NCI-H1436 treated with DMSO at 0.1 percent for 48 hours (cell line): ENCODE measurements at regions not wholly inside any gene's neighbourhood (a gene's known extent, or its start where the extent isn't known, plus 50 kb on each side); places are given as distances from the start of the nearest gene placed in this dataset.
A peak's percentile ranks its signal among the peaks of the same experiment; 100 is the strongest.
"Not testable (repeated sequence)": the region's sequence is repeated elsewhere in the genome, so short reads cannot be mapped to it uniquely, and the experiment has no call there.

ENCODE experiments used
- DNase-seq: peaks from one replicate; lab custom pipeline; 2025; lab: John Stamatoyannopoulos, UW

DNA sequence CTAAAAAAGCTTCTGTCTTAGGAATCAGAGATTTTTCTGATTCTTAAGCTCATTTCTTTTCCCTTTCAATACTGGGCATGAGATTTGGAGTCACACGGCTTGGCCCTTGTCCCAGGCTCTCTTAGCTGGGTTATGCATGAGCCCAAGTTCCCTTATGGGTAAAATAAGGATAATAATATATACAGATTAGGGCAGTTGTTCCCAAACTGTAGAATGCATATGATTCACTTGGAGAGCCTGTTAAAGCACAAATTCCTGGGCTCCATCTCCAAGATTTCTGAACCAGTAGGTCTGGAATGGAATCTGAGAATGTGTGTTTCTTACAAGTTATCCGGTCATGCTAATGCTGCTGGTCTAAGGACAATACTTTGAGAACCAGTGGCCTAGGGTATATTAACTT, 154.0 kb downstream of the REEP3 start:
- no peak for DNase-seq

DNA sequence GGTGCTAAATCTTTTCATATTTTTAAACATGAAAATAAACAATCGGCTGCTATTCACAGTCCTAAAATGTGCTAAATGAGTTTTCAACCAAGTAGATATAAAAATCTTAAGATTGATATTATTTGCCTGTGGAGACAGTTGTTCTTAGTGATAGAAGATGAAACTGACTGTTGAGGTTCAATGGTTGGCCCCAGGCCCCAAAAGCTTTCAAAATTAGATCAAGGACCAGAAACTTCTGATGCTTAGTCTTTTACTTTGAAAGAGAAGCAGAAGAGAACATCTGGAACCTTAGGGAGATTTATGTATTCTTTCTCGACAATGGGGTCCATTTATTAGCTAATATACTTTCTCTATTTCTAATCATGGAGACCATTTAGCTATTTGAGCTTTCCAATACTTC, 155.8 kb downstream of the REEP3 start:
- DNase-seq = no peak

DNA sequence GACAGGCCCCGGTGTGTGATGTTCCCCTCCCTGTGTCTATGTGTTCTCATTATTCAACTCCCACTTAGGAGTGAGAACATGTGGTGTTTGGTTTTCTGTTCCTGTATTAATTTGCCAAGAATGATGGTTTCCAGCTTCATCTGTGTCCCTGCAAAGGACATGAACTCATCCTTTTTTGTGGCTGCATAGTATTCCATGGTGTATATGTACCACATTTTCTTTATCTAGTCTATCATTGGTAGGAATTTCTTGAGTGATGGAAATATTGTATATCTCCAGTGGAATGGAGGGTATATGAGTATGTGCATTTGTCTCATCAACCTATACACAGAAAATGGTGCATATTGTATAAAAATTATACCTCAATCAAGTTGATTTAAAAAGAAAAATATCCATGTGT, 159.3 kb downstream of the REEP3 start:
- not testable (repeated sequence) for DNase-seq

DNA sequence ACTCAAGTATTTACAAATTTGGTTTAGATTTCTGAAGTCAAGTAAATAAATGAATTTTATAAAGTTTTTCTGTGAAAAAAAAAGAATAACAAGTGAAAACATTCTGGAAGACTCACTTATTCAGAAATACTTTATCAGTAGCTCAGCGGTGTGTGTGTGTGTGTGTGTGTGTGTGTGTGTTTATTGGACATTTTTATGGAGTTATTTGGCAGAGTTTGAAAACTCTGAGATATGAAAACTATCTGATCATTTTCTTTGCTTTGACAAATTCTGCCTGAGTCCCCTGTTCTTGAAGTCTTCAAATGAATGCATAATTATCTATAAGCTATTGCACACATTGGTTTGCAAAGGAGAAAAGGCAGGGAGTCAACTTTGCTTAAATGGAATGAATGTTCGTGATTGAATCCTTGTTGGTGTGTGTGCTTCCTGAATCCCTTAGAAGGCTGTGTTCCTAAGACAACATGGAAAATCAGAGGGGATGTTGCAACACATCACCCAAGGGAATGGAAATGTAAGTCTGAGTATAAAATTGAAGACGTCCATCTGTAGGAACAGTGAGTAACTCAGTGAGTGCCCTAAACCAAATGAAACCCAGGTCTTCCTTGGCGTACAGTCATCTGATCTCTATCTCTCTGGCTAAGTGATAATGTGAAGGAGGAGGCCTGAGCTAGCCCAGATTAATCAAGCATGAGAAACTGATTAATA, 160.9 kb downstream of the REEP3 start:
- DNase-seq = no peak

DNA sequence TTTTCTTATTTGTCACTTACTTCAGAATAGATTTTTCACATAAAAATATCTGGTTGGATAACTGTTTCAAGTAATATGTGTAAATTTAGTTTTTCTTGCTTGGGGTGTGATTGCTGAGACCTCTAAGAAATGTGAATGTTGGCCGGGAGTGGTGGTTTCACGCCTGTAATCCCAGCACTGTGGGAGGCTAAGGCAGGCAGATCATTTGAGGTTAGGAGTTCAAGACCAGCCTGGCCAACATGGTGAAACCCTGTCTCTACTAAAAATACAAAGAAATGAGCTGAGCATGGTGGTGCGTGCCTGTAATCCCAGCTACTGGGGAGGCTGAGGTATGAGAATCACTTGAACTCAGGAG, 161.5 kb downstream of the REEP3 start:
- DNase-seq = not testable (repeated sequence)

GRCh38 chr10:63683223-63683622, 162.0 kb downstream of the REEP3 start:
- no peak for DNase-seq

DNA sequence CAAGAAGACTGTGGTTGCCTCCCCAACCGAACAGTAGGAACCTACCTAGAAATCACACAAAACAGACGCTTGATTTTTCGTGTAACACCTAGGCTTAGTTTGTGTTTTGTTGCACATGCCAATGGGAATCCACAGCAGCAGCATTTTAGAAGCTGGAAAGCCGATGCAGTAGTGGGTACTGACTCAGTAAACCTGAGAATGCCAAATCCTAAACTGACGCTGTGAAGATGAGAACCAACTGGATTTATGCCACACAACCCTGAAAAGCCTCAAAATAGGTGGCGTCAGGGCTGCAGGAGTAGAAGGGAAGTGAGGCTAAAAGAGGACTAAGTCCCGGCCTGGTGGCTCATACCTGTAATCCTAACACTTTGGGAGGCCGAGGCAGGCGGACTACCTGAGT, 162.5 kb downstream of the REEP3 start:
- no peak for DNase-seq

GRCh38 chr10:63684257-63684936, 163.2 kb downstream of the REEP3 start:
- DNase-seq = no peak

DNA sequence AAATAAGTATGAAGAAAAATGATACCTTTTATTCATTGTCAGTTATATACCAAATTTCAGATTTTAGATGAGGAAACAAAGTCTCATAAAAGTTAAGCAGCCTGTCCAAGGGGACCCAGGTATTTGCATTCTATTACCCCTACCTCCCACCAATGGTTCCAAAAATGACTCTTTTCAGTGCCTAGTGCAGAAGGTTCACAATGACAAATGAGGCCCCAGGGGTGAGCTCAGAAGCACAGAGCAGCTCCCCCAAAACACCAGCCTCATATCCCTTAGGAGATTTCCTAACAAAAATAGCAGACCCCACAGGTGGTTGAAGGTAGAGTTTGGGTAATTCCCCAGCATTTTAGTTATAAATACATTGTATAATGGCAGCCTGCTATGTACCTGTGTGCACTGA, 168.6 kb downstream of the REEP3 start:
- DNase-seq = no peak

DNA sequence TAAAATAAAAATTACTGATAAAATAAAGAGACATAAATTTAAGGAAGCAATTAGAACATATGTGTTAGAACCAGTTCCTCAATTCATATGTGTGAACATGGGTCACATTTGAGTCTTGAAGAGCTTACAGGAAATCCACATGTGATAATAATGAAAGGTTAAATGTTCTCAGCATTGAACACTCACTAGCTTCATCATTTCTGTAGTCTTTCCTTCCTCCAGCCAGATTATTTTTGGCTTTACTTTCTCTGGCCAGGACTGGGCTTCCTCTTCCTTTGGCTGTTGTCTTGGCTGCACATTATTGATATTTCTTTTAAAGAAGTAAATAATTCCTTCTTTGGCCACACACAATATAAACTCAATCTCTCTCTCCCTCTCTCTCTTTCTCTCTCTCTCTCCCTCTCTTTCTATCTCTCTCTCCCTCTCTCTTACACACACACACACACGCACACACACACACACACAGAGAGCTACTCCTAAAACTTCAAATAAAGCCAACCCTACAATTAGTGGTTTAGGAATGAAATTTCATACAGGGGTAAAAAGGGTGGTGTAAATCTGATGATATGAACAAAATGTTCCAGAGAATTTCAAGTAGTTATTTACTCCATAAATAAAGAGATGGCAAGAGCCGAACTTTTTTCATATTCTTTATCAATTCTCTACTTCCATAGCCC, 171.2 kb downstream of the REEP3 start:
- no peak for DNase-seq

GRCh38 chr10:63693021-63693420, 171.8 kb downstream of the REEP3 start:
- not testable (repeated sequence) for DNase-seq

GRCh38 chr10:63696205-63696604, 175.0 kb downstream of the REEP3 start:
- DNase-seq = no peak

DNA sequence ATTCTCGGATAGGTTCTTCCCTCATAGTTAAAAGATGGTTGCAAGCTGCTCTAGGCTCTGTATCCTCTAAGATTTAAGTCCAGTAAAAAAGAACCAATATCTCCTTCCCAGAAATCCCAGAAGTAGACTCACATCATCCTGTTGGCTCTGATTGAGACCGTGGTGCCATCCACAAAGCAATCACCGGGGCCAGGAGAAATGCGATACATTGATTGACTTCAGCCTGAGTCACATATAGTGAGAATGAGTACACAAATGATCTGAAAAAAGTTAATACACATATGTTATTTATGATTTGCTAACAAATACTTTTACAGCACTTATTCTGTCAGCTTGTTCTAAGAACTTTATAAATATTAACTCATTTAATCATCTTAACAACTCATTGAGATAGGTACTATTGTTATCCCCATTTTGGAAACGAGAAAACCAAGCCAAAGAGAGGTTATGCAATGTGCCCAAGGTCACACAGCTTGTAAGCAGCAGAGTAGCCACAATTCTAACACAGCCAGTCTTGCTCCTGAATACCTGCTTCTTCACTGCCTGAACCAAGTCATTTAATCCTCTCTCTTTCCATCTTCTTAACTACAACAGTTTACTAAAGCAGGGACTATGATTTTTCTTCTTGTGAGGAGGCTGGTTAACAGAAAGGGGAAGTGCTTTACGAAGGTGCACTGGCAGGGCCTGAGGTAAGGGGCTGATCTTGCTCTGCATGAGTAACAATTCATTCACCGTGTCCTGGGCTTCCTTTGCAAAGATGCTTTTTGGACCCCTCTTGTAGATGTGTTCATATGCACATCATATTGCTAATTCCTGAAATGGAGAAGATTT, 177.0 kb downstream of the REEP3 start:
- DNase-seq = no peak

DNA sequence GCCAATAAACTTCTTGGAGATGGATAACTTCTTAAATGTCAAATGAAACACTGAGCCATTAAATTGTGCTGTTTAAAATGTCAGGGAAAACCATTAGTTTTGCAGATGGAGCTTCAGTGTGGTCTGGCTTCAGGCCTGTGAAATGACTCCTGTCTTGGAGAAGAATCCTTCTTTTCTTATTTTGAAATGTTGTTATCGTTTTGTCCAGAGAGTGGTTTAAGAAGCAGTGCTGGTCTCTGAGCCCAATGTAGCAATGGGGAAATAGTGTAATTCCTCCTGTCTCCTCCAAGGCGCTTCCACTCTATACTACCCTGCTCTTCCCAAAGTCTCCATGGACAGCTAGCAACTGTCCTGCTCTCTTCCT, 177.6 kb downstream of the REEP3 start:
- DNase-seq = no peak

- DNase-seq = no peak
Measured at GRCh38 chr10:63699785-63700613, 178.8 kb downstream of the REEP3 start.

DNA sequence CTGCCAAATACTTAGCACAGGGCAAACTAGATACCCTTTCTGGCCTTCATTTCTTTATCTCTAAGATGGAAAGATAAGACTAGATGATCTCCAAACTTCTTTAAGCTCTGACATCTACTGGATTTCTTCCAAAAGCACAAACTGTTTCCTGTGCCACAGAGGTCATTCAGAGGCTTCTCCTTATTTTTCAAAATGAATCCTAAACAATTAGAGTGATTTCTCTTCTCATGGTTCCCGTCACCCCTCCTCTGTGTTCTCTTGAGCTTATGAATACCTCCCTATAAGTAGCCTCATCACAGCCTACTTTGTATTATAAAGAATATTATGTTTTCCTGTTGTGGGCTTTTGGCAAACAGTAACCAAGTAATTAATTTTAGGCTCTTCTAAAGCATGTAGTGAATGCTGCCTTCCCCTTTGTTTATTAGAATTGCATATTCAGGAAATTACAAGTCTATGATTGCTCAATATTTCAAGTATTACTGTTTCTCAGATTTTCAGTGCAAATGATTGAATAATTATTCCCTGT, 179.5 kb downstream of the REEP3 start:
- DNase-seq = no peak

- peak; percentile 24 for DNase-seq
Measured at GRCh38 chr10:63702092-63702491, 180.9 kb downstream of the REEP3 start.

- no peak for DNase-seq
Measured at GRCh38 chr10:63703113-63703670, 182.0 kb downstream of the REEP3 start.

DNA sequence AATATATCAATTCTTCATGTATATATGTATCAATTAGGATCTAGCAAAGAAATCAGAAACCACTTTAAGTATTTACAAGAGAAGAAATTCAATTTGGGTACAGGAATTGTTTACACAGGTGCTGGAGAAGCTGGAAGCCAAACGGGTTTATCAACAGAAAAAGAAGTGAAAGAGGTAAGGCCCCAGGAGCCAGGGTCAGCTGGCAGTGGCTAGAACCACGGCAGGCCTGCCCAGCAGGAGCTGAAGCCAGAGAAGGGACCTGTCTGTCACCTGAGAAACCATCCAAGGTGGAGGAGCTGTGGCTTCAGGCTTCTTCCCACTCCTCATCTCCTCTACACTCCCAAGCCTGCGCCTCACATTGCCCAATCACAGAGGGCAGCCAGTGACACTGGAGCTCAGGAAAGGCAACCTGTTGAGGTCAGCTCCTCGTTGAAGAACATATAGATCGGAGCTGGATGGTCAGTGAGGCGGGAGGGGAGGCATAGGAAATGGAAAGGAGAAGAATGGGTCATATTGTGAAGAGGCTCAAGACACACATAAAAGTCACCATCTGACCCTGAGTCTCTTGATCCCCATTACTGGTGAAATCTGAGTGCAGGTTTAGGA, 182.6 kb downstream of the REEP3 start:
- no peak for DNase-seq

GRCh38 chr10:63707254-63707910, 186.2 kb downstream of the REEP3 start:
- peak; percentile 66 for DNase-seq
